Stimulated activated naive B cell treated with anti-CD40 and anti-IgM and Interleukin-4, amounts not matched to agents 10 μg/mL and 1 μg/mL and 100 μg/mL, for 72 hours (primary cell): ENCODE measurements at regions not wholly inside any gene's neighbourhood (a gene's known extent, or its start where the extent isn't known, plus 50 kb on each side); places are given as distances from the start of the nearest gene placed in this dataset.

Source experiments
- ATAC-seq, 2 donors: fragments of 150-1000 bp; cut with Tn5 transposase; replicated peaks; 2 replicates each; pipeline ENCODE4 v1.10.0; 2021; ENCODE audit warnings: moderate library complexity in 1 of 2
- DNase-seq: peaks from one replicate; pipeline ENCODE4 v3.0.0; 2021
- H3K27ac Mint-ChIP-seq: one replicate; pipeline ENCODE4 v1.8.0; 2022; ENCODE audit warnings: mild to moderate bottlenecking, mixed read lengths
- H3K27me3 Mint-ChIP-seq, 2 donors: one replicate each; pipeline ENCODE4 v1.8.0; 2022; ENCODE audit warnings: mixed read lengths in 2 of 2
- H3K36me3 Mint-ChIP-seq, 2 donors: one replicate each; pipeline ENCODE4 v1.8.0; 2022; ENCODE audit warnings: mixed read lengths in 2 of 2, mild to moderate bottlenecking in 1 of 2
- H3K4me1 Mint-ChIP-seq, 2 donors: one replicate each; pipeline ENCODE4 v1.8.0; 2022; ENCODE audit warnings: mixed read lengths in 2 of 2, mild to moderate bottlenecking in 1 of 2
- H3K4me3 Mint-ChIP-seq, 2 donors: one replicate each; pipeline ENCODE4 v1.8.0; 2022; ENCODE audit warnings: mild to moderate bottlenecking in 2 of 2, mixed read lengths in 2 of 2, moderate library complexity in 1 of 2
- H3K9me3 Mint-ChIP-seq, 2 donors: one replicate each; pipeline ENCODE4 v1.8.0; 2022; ENCODE audit warnings: mixed read lengths in 2 of 2, mild to moderate bottlenecking in 1 of 2

DNA sequence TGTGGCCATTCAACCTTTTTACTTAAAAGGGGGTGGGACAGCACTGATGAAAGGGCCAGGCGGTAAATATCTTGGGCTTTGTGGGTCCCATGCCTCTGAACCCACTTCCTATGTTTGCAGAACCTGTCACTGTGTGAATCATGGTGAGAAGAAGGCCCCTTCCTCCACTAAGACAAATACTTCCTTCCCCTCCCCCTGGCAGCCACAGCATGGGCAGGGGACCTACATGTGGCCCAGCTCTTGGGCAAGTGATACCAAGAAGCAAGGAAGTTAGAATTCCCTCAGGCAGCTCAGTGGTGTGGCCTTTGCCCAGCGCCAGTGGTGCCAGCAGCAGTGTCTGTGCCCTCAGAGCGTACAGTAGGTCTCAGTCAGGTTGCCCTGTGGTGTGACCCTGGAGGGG is 168.6 kb downstream of the TRIM33 start:
- Mint-ChIP-seq H3K27me3 (peaks cover 18 to 36% of the 10 kb centered on the region in 2 donors), H3K9me3 (no peaks in the 10 kb centered on the region), H3K36me3 (no peaks in the 10 kb centered on the region), H3K27ac (no peak overlapping the region), H3K4me1 (peaks cover 10 to 21% of the 10 kb centered on the region in 2 donors), H3K4me3 (no peak overlapping the region)
- ATAC-seq (no peak), DNase-seq (no peak)

DNA sequence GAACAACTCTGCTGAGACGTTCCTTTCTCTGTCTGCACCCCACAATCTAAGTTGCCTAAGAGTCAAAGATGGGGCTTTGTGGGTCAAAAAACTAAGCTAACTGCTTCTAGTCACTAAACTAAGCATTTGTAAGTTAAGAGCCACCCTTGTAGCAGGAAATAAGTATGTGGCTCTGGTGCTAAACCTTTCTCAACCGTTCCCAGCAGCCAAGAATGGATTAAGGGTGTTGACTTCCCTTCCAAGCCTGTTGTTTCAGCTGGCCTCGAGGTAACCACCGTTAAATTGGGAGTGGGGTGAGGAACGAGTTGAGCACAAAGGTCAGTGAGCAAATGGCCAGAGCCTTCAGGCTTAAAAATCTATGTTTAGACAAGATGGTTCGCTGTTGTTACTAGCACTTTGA is 169.1 kb downstream of the TRIM33 start:
- Mint-ChIP-seq H3K27me3 (peaks cover 23 to 40% of the 10 kb centered on the region in 2 donors), H3K36me3 (no peaks in the 10 kb centered on the region), H3K27ac (no peak overlapping the region), H3K4me3 (no peak overlapping the region), H3K4me1 (peaks cover 10 to 17% of the 10 kb centered on the region in 2 donors), H3K9me3 (no peaks in the 10 kb centered on the region)
- DNase-seq, result no peak
- no peak for ATAC-seq

- Mint-ChIP-seq H3K4me3 (no peak overlapping the region), H3K27me3 (peaks cover 25 to 37% of the 10 kb centered on the region in 2 donors), H3K36me3 (no peaks in the 10 kb centered on the region), H3K4me1 (peaks cover 8 to 17% of the 10 kb centered on the region in 2 donors), H3K9me3 (no peaks in the 10 kb centered on the region), H3K27ac (no peak overlapping the region)
- DNase-seq, result no peak
- ATAC-seq, result no peak
Measured at GRCh38 chr1:114341299-114341698, 169.7 kb downstream of the TRIM33 start.

- Mint-ChIP-seq H3K4me3 (no peak overlapping the region), H3K9me3 (no peaks in the 10 kb centered on the region), H3K36me3 (no peaks in the 10 kb centered on the region), H3K27me3 (peaks cover 23 to 36% of the 10 kb centered on the region in 2 donors), H3K27ac (no peak overlapping the region), H3K4me1 (peaks cover 7 to 13% of the 10 kb centered on the region in 2 donors)
- DNase-seq, result no peak
- no peak for ATAC-seq
Measured at GRCh38 chr1:114340892-114341291, 170.1 kb downstream of the TRIM33 start.

- peaks cover 4 to 11% of the 10 kb centered on the region in 2 donors for H3K4me1 Mint-ChIP-seq
- peaks cover 27 to 37% of the 10 kb centered on the region in 2 donors for H3K27me3 Mint-ChIP-seq
- no peak overlapping the region for H3K27ac Mint-ChIP-seq
- H3K36me3 Mint-ChIP-seq, result no peaks in the 10 kb centered on the region
- no peak overlapping the region for H3K4me3 Mint-ChIP-seq
- no peak for ATAC-seq
- H3K9me3 Mint-ChIP-seq, result no peaks in the 10 kb centered on the region
- no peak for DNase-seq
Measured at GRCh38 chr1:114339379-114339778, 171.6 kb downstream of the TRIM33 start.

GRCh38 chr1:114338191-114338890 is 172.7 kb downstream of the TRIM33 start:
- H3K4me1 Mint-ChIP-seq, result peaks cover 4 to 11% of the 10 kb centered on the region in 2 donors
- DNase-seq (no peak), ATAC-seq (no peak)
- no peaks in the 10 kb centered on the region for H3K9me3 Mint-ChIP-seq
- H3K27me3 Mint-ChIP-seq, result peaks cover 30 to 40% of the 10 kb centered on the region in 2 donors
- no peak overlapping the region for H3K27ac Mint-ChIP-seq
- no peaks in the 10 kb centered on the region for H3K36me3 Mint-ChIP-seq
- no peak overlapping the region for H3K4me3 Mint-ChIP-seq

DNA sequence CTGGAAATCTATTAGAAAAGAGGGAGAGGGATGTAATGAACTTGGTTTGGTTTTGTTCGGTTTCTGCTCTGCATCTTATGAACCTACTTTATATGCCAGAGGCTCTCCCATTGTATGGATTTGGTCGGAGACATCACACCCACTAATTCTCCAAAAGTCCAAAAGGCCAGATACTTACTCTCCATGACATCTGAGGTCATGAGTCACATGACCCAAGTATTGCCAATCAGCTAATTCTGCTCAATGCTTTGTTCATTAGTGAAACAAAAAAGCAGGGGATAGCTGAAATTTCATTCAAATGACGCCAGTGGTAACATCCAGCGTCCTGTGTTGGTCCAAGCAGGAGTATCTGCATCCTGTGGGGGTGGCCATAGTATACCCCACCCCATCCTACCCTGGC is 173.6 kb downstream of the TRIM33 start:
- H3K36me3 Mint-ChIP-seq, result no peaks in the 10 kb centered on the region
- H3K27me3 Mint-ChIP-seq, result peaks cover 30 to 44% of the 10 kb centered on the region in 2 donors
- H3K4me1 Mint-ChIP-seq, result peaks cover 4 to 11% of the 10 kb centered on the region in 2 donors
- ATAC-seq (no peak), DNase-seq (no peak)
- H3K27ac Mint-ChIP-seq, result no peak overlapping the region
- no peak overlapping the region for H3K4me3 Mint-ChIP-seq
- H3K9me3 Mint-ChIP-seq, result no peaks in the 10 kb centered on the region

GRCh38 chr1:114336360-114336759 is 174.6 kb downstream of the TRIM33 start:
- Mint-ChIP-seq H3K9me3 (no peaks in the 10 kb centered on the region), H3K36me3 (no peaks in the 10 kb centered on the region), H3K4me3 (no peak overlapping the region), H3K4me1 (peaks cover 4 to 9% of the 10 kb centered on the region in 2 donors), H3K27ac (no peak overlapping the region), H3K27me3 (peaks cover 36 to 43% of the 10 kb centered on the region in 2 donors)
- ATAC-seq (no peak), DNase-seq (no peak)

DNA sequence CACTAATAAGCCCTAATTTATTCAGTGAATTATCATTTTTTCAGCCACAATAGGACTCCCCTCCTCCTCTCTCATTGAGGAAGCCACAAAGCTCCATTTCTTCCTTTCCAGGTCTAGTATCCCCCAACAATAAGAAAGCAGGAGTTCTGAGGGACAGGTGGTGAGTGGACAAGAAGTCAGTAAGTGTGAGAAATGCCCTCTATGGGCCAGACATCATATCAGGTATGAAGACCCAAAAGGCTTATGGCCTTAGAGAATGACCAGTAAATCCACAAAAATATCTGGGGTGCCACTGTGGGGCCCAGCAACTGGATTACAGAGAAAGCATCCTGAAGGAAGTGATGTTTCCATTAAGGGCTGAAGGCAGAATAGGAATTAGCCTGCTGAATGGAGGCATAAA is 175.7 kb downstream of the TRIM33 start:
- DNase-seq, result no peak
- Mint-ChIP-seq H3K4me3 (no peak overlapping the region), H3K36me3 (no peaks in the 10 kb centered on the region), H3K27ac (no peak overlapping the region), H3K27me3 (peaks cover 37 to 38% of the 10 kb centered on the region in 2 donors), H3K4me1 (peaks cover 0 to 4% of the 10 kb centered on the region in 2 donors), H3K9me3 (no peaks in the 10 kb centered on the region)
- no peak for ATAC-seq

GRCh38 chr1:114334297-114334696 is 176.7 kb downstream of the TRIM33 start:
- Mint-ChIP-seq H3K4me1 (peaks cover 0 to 4% of the 10 kb centered on the region in 2 donors), H3K36me3 (no peaks in the 10 kb centered on the region), H3K27ac (no peak overlapping the region), H3K9me3 (no peaks in the 10 kb centered on the region), H3K27me3 (peaks cover 38 to 48% of the 10 kb centered on the region in 2 donors), H3K4me3 (no peak overlapping the region)
- DNase-seq (no peak), ATAC-seq (no peak)

DNA sequence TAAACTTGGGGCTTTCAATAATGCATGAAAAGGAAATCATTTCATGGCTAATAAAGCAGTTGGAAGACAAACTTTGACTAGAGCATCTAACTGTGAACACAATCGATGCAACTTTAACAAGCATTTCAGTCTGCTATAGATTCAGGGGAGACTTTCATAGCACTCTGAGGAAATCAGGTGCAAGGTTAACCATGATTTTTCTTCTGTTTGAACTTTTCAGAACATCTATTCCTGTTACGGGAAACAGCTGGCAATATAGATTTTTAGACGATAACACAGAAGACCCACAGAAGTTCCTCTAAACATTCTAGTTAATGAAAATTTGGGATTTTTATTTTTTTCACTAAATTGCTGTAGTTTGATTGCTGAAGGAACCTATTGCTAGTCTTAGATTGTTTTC is 177.3 kb downstream of the TRIM33 start:
- peaks cover 37 to 54% of the 10 kb centered on the region in 2 donors for H3K27me3 Mint-ChIP-seq
- peaks cover 0 to 4% of the 10 kb centered on the region in 2 donors for H3K4me1 Mint-ChIP-seq
- H3K36me3 Mint-ChIP-seq, result no peaks in the 10 kb centered on the region
- ATAC-seq, result no peak
- DNase-seq, result no peak
- no peaks in the 10 kb centered on the region for H3K9me3 Mint-ChIP-seq
- no peak overlapping the region for H3K27ac Mint-ChIP-seq
- H3K4me3 Mint-ChIP-seq, result no peak overlapping the region

GRCh38 chr1:114331936-114332335 is 178.3 kb upstream of the SYT6 start:
- peaks cover 0 to 4% of the 10 kb centered on the region in 2 donors for H3K4me1 Mint-ChIP-seq
- H3K27ac Mint-ChIP-seq, result no peak overlapping the region
- ATAC-seq, result no peak
- DNase-seq, result no peak
- no peaks in the 10 kb centered on the region for H3K36me3 Mint-ChIP-seq
- H3K4me3 Mint-ChIP-seq, result no peak overlapping the region
- H3K9me3 Mint-ChIP-seq, result no peaks in the 10 kb centered on the region
- H3K27me3 Mint-ChIP-seq, result peaks cover 23 to 46% of the 10 kb centered on the region in 2 donors

DNA sequence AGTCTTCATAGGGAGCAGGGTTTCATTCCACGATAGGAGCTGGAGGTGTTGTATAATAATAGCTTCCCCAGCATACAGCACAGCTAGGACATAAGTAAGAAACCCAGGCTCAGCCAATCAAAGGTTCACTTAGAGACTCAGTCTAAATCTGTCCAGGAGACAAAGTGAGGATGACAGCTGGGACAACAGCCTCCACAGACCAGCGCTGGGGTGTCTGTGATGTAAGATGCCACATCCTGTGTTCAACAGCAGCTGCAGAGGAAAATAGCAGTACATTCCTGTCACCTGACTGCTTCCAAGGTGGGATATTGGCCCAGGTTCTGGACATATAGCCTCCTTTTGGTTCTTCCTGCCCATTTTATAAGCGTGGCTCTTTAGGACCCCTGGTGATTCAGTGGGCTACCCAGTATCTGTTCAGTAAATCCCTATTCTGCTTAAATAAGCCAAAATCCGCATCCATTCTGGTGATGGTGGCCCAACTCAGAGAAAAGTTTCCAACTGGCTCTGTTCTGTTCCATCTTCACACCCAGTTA is 176.8 kb upstream of the SYT6 start:
- H3K4me1 Mint-ChIP-seq, result no peaks in the 10 kb centered on the region
- no peaks in the 10 kb centered on the region for H3K9me3 Mint-ChIP-seq
- no peaks in the 10 kb centered on the region for H3K36me3 Mint-ChIP-seq
- peaks cover 23 to 39% of the 10 kb centered on the region in 2 donors for H3K27me3 Mint-ChIP-seq
- ATAC-seq (no peak), DNase-seq (no peak)
- H3K4me3 Mint-ChIP-seq, result no peak overlapping the region
- no peak overlapping the region for H3K27ac Mint-ChIP-seq

- H3K4me3 Mint-ChIP-seq, result no peak overlapping the region
- no peaks in the 10 kb centered on the region for H3K36me3 Mint-ChIP-seq
- H3K4me1 Mint-ChIP-seq, result no peaks in the 10 kb centered on the region
- peaks cover 17 to 26% of the 10 kb centered on the region in 2 donors for H3K27me3 Mint-ChIP-seq
- H3K27ac Mint-ChIP-seq, result no peak overlapping the region
- no peak for DNase-seq
- no peaks in the 10 kb centered on the region for H3K9me3 Mint-ChIP-seq
- no peak for ATAC-seq
Measured at GRCh38 chr1:114328361-114328904, 174.8 kb upstream of the SYT6 start.

GRCh38 chr1:114324662-114324965 is 170.9 kb upstream of the SYT6 start:
- DNase-seq, result no peak
- Mint-ChIP-seq H3K27me3 (peaks cover 9 to 20% of the 10 kb centered on the region in 2 donors), H3K4me3 (no peak overlapping the region), H3K9me3 (no peaks in the 10 kb centered on the region), H3K27ac (no peak overlapping the region), H3K4me1 (no peaks in the 10 kb centered on the region), H3K36me3 (no peaks in the 10 kb centered on the region)
- ATAC-seq, result no peak
